Stimulated activated CD4-positive, alpha-beta T cell treated with anti-CD3 and anti-CD28 coated beads, Interleukin-1b, Interleukin-23, amount 100 ng/mL, for 24 hours (primary cell): ENCODE measurements at regions not wholly inside any gene's neighbourhood (a gene's known extent, or its start where the extent isn't known, plus 50 kb on each side); places are given as distances from the start of the nearest gene placed in this dataset.

Experiments
- DNase-seq, 4 experiments: peaks; one replicate each; pipeline ENCODE4 v3.0.0-alpha.2; 2020; ENCODE audit warnings: low read depth in 4 of 4, low spot score in 1 of 4

DNA sequence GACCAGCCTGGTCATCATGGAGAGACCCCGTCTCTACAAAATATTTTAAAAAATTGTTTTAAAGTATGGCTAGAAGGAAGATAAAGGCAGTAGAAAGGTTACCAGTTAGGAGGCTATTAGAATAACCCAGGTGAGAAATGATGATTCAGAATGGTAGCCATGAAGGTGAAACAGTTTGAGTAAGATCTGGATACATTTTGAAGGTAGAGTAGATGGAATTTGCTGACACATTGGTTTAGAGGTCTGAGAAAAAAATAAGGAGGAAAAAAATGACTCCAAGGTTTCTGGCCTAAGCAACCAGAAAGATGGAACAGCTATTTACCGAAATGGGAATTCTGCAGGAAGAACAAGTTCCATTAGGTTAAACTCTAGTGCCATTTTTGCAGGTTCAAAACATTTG lies 167.9 kb upstream of the TAB2 start:
- no peak for DNase-seq

- no peak for DNase-seq
These were observed 167.2 kb upstream of the TAB2 start for GRCh38 chr6:149150301-149150700.

DNA sequence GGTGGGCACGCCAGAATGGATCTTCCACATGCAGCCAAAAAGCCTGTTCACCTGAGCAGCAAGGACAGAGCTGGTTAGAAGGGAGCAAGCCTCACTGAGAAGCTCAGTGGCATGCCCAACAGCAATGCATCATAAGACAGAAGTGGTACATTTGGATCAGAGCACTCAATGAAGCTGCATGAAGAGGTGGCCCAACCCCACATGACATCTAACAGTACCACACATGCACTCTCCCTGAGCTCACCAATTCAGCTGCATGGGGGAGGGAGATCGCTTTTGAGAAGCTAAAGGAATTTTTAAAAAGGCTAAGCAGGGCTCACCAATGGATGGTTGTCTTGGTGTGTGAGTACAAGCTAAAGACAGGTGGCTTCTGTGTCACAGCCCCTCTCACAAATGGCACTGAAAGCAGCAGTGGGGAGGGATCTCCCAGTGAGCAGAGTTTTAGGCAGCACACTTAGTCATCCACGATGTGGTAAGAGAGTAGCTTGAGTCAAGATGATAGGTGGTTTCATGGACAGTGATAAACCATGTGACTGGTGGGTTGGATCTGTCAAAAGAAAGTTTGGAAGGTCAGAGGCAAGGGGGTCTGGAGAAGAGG lies 166.6 kb upstream of the TAB2 start:
- DNase-seq: no peak

DNA sequence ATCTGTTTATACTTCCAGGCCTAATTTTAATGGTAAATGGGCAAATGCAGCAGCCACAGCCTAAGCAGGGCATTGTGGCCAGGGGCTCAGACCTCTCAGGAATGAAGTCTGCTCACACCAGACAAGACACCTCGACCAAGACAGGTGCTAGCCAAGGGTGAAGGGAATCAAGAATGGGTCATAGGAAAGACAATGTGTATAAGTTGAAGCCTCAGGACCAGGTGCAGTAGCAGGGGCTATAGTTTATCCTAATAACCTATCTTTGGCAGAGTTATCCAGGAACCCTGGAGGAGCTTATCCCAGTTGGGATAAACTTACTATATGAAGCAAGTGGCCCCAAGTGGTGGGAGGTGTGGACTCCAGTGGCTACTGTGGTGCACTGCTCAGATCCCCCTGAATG lies 165.0 kb upstream of the TAB2 start:
- no peak for DNase-seq

DNA sequence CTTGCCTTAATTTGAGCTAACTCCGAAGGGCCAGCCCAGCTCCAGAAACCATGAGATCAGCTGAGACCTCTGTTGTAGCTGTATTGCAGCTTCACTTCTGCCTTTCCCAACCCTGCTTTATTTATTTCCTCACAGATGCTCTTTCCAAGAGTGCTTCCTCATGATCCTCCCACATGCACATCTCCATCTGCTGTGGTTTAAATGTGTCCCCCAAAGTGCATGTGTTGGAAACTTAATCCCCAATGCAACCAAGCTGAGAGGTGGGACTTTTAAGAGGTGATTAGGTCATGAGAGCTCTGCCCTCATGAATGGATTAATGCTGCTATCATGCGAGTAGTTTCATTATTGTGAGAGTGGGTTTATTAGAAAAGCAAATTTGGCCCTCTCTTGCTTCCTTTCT lies 164.4 kb upstream of the TAB2 start:
- DNase-seq: no peak

DNA sequence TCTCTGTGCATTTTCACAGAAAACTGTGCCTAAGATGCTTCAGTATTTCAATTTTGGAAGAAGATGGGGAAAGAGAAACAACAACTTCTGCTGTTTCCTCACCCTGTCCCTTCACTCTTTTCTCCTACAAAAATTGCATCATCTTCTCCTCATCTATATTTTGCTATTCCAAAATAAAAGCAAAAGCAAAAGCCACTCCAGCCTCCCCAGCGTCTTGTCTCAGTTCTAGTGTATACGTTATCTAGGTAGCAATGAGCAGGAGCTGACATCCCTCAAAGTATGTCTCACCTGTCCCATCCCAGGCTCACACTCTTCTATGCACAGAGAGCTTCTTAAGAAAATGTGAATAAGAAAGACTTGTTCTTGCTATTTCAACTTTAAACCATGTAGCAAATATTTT lies 163.8 kb upstream of the TAB2 start:
- no peak for DNase-seq

GRCh38 chr6:149154261-149154821 lies 163.2 kb upstream of the TAB2 start:
- no peak for DNase-seq

- DNase-seq: no peak
These were observed 160.4 kb upstream of the TAB2 start for GRCh38 chr6:149157126-149157525.

- DNase-seq: no peak
These were observed 159.4 kb upstream of the TAB2 start for GRCh38 chr6:149158076-149158475.

DNA sequence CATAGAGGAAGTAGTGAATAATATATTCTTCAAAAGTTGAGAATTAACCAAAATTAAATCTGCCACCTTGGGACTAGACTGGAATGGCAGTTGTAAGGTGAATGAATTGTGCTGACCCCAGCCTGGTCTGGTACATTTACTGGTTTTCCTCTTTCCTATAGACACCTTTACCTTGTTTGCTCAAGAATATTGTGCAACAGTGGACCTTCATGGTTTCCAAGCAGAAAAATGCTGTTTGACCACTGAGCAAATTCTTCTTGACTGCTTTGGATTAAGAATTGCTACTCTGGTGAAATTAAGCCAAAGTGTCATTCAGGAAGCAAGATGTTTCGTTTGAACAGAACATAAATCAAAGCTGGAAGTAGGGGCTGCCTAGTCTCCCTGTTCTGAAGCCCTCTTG lies 156.6 kb upstream of the TAB2 start:
- no peak for DNase-seq

- no peak for DNase-seq
These were observed 154.6 kb upstream of the TAB2 start for GRCh38 chr6:149162924-149163323.

DNA sequence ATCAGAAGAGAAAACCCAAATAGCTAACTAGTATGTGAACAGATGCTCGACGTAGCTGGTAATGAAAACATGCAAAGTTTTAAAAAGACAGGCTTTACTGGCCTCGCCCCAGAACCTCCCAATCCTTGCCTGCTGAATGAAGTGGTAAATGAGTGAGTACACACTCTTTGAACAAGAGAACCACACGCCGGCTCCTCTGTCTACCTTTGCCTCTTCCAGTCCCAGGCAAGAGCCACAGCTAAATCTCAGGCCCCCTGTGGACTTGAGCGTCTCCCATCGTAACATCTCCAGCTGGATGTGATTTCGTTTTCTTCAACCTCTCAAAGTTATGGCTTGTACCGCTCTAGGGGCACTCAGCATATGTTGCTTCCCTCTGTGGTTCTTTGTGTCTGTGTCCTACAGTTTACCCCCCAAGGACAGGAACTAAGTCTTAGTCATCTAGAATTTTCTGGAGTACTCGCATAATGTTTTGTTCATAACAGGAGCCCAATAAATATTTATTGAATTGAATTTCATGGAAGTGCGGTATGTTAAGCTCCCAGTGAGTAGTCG lies 153.2 kb upstream of the TAB2 start:
- DNase-seq: no peak

GRCh38 chr6:149166336-149166735 lies 151.2 kb upstream of the TAB2 start:
- DNase-seq: no peak

GRCh38 chr6:149166747-149167146 lies 150.8 kb upstream of the TAB2 start:
- DNase-seq: no peak

- no peak for DNase-seq
These were observed 148.5 kb upstream of the TAB2 start for GRCh38 chr6:149168968-149169367.

GRCh38 chr6:149169761-149170511 lies 147.6 kb upstream of the TAB2 start:
- DNase-seq: no peak

DNA sequence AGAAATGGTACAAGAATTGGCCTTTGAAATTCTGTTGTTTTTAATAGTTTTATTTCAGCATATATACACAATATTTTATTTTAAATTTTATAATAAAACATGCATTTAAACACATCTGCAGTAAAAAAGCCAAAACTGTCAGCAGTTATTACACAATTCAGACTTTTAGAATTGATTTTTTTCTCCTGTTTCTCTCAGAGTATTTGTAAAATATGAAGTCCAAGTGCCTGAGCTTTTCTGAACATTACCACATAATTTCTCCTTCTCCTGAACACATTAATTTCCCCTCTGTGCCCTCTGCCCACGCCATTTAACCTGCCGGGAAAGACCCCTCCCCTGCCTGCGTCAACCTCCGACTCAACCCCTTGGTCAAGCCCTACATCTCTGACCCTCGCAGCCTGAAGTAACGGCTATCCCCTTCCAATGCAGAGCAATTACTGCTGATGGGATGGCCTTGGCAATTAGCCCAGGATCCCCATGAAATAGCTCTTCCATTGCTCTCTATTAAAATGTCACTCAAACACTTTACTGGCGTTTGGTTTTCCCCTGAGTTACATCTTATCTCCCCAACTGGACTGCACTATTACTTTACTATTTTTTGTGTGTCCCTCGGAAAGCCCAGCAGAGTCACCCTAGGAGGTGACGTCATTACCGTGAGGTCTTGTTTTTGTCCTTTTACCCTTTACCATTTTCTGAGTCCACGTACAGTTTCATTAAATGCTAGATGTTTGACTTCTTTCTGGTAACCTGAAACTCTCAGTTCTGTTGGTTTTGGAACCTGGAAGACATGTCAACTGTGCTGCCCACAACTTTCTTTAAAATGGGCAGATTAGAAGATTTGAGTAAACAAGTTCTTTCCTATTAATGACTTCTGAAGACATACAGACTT lies 146.7 kb upstream of the TAB2 start:
- DNase-seq: no peak

DNA sequence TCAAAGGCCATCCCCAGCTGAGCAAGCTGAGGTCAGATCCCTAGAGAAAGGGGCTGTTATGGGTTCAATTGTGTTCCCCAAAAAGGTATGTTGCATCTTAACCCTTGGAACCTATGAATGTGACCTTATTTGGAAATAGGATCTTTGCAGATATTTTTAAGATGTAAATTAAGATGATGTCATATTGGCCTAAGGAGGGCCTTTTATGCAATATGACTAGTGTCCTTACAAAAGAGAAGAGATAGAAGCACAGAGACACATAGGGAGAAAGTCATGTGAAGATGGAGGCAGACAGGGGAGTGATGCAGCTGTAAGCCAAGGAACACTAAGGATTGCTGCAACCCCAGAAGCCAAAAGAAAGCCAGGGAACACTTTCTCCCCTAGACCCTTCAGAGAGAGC lies 144.3 kb upstream of the TAB2 start:
- no peak for DNase-seq

GRCh38 chr6:149174962-149175361 lies 142.6 kb upstream of the TAB2 start:
- DNase-seq: no peak

- no peak for DNase-seq
These were observed 140.4 kb upstream of the TAB2 start for GRCh38 chr6:149176971-149177667.

DNA sequence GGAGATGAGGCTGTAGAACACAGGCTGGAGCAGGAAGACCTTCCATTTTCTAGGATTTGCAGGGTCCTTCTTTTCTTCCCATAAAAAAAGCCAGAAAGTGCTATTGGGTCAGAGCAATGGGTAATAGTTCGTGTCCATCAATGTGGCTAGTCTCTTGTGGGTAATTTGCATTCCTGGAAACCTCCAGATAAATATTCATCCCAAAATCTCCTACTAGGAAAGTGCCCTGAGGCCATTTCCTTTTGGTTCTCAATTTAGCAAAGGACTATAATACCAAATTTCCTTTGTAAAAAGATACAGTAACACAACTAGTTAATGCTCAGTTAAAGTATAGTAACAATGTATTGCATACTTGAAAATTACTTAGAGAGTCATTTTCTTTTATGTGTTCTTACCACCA lies 138.1 kb upstream of the TAB2 start:
- no peak for DNase-seq
